HG02642 (cell line): ENCODE measurements at regions not wholly inside any gene's neighbourhood (a gene's known extent, or its start where the extent isn't known, plus 50 kb on each side); places are given as distances from the start of the nearest gene placed in this dataset.
"Not testable (repeated sequence)": the region's sequence is repeated elsewhere in the genome, so short reads cannot be mapped to it uniquely, and the experiment has no call there.

ENCODE experiments used
- ATAC-seq: cut with Tn5 transposase; IDR thresholded peaks from one replicate; pipeline ENCODE4 v1.9.1; 2021; ENCODE audit warnings: mild to moderate bottlenecking; ENCODE audit not compliant: unreplicated experiment, poor library complexity

DNA sequence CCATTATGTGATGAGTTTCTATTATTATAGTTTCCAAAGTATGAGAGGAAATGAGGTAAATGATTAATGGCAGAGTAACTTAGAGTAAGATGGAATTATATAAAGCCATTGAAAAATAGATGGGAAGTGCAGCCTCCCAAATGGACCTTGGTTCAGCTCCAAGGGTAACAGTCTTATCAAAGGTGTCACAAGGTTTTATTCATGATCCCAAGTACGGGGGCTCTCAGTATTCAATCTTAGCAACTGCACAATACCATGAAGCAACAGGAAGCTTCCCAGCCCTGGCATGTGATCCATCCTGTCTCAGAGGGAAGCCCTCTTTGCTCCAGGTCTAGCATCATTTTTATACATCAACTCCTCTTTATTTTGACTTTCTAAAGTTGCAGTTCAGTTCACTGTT lies 948.2 kb downstream of the GALC start:
- no peak for ATAC-seq

GRCh38 chr14:87043667-87044200 lies 949.2 kb downstream of the GALC start:
- no peak for ATAC-seq

GRCh38 chr14:87042354-87042753 lies 950.6 kb downstream of the GALC start:
- no peak for ATAC-seq

DNA sequence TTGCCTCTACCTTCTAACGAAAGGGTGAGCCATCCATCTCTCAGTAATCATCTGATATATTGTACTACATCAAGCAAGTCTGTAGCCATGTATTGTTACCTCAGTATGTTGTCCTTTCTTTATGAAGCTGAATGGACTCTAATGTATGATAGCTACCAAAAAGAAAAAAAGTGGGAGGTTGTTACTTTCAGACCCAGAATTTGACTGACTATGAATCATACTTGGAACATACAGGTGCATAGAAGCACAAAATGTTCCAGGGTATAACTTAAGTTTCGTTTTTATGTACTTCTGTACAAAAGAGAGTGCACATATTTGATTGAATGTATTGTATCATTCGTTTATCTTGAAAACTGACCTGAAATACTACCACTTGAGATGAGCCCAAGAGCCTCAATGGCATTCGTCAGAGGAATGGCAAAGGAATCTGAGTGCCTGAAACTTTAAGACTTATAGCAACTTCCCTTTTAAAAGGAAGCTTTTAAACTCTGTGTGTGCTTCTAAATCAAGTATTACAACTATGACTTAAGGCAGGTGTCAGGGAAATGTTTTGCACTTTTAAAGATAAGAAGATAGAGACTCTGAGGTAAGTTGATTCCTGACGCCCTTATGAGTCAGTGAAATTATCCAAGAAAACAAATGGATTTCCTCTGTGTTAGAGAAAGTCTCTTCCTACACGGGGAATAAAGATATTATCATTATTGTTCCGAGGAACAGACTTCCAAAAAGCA lies 951.5 kb downstream of the GALC start:
- ATAC-seq, result no peak

DNA sequence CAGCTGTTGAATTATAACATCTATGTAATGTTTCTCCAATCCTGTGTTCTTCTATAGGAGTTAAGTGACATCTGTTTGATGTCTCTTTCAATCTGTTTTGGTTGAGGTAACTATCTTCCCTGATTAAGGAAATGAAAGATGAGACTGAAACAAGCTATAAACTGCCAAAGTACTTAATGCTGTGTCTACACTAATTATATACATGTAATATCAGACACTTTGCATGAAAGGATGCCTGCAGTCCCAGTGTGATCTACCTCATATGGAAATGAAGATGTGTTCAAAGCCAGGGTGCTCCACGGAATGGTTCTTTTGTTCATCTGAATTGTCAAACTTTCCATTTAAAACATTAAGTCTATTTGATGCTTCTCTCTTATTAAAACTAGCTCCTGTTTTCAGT lies 958.3 kb downstream of the GALC start:
- ATAC-seq, result no peak

DNA sequence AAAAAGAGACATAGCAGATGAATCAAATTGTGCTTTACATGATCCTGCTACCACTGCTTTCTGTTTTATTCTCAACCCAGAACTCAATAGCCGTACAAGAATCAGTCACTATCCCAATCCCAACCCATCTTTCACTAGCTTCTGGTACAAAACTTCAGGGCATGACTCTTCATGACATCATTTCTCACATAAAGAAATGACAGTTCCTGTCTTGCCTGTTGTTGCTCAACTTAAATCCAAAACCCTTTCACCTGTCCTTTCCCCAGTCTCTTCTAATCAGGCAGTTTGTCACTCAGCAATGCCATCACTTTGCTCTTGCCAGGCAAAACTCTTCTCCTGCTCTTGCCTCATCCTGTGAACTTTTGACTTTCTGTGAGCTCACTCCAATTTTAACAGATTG lies 962.8 kb downstream of the GALC start:
- ATAC-seq, result no peak

- not testable (repeated sequence) for ATAC-seq
These were observed 972.9 kb downstream of the GALC start for GRCh38 chr14:87020106-87020505.

DNA sequence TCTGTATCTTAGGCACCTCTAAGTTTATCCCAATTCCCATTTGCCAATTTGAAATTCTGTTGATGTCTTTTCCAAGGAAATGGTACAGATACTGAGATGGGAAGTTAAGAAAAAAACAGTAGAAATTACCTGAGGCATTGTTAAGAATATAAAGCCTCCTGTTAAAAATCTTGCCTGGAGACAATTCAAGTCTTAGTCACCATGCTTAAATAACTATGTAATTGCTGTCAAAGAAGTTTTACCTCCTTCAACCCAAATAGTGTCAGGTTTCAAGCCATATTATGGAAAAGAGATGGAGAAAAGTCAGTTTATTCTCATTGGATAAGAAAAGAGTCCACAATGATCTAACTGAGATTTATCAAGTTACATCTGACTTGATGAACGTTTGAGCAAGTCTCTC lies 974.7 kb downstream of the GALC start:
- ATAC-seq, result no peak

DNA sequence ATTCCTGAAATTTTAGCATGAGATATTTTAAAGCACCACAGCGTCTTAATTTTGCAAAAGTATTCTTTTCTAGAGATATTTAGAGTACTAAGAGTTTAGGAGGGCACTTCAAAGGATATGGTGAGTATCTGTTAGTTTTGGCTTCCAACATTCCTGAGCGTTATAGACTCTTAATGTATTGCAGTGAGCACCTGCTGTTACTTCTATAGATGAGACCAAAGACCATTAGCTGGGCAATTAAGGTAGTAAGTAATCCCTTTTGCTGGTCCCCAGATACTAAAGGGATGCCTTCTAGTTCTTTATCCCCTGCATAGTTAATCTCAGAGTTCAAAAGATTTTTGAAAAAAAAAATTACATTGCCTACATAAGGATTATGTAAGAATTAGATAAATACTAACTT lies 975.6 kb downstream of the GALC start:
- ATAC-seq, result no peak

DNA sequence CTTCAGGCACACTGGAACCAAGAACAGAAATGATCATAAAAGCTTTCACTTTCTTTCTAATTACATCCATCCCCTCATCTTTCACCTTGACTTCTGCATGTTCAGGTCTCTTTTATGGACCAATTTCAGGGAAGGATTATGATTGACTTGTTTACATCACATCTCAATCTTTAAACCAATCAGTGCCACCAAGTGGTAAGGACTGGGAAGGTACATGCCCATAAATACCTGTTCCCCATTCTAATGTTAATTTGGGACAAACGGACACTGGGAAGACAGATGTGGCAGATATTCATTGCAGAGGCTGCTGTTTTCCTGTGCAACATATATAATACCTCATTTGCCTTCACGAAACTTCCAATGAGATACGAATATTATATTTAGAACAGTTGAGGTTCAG lies 978.1 kb downstream of the GALC start:
- no peak for ATAC-seq

DNA sequence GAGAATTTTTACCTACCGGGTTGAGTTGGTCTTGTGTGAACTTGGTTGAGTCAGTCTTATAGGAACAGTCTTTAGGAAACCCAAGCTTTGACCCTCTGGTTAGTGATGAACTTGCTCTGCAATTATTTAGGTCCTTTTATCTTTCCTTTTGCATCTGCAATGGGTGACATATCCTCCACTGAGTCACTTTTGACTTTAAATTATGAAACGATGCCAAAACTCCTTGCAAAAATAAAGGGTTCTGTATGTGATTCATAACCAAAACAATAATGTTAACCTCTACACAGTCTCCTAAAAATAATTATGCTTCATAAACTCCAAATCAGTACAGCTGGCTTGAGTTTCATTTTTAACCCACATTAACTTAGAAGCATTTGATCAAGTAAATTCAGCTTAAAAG lies 979.4 kb downstream of the GALC start:
- ATAC-seq, result no peak

DNA sequence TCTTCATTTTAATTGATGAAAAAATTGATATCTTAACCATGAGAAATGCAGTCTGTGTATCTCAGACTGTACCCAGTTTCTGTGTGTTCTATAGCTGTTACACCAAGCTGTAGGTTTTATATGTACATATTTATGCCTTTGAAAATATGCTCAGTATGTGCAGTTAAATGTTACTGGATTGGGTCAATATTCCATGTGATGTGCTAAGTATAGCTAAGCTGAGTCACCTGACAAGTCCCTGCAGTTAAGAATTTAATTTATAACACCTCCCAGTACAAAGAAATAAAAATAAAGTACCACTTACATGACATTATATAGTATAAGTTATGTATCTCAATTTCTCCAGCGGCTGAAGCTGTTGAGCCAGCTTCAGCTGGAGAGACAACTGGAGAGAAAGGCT lies 984.0 kb downstream of the GALC start:
- no peak for ATAC-seq

DNA sequence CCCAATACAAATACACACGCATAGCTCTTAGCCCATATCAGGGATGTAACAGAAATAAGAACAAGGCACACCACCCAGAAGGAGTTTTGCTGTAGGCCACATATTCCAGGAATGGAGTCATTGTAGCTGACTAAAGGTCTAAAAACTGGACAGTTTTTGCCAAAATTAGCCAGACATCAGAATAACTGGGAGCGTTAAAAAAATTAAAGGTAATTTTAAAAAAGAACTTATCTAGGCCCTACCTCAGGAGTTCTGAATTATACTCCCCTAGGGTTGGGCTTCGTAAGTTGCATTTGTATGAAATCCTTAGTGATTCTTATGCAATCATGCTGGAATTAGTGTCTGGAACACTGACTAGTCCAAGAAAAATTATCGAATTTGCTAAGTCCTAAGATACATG lies 987.7 kb downstream of the GALC start:
- no peak for ATAC-seq

GRCh38 chr14:87002776-87003175 lies 990.2 kb downstream of the GALC start:
- no peak for ATAC-seq

DNA sequence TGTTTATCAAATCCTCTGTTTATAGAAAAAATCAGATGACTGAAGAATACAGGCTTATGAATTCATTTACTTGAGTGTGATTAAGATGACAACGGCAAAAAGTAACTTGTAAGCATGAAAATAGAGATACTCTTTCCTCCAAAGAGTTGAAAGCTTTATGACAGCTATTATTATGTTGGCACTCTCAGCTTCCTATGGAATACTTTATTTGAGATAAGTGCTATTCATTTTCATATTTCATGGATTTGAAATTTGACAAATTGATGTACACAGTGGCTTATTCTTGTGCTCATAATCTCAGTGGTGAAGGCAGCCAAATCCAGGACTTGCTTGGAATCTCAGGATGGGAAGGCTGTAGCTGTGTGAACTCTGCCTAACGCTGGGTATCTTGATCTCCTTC lies 991.6 kb downstream of the GALC start:
- ATAC-seq, result no peak

GRCh38 chr14:87000081-87000480 lies 992.9 kb downstream of the GALC start:
- ATAC-seq, result no peak

GRCh38 chr14:86999036-86999435 lies 993.9 kb downstream of the GALC start:
- no peak for ATAC-seq

DNA sequence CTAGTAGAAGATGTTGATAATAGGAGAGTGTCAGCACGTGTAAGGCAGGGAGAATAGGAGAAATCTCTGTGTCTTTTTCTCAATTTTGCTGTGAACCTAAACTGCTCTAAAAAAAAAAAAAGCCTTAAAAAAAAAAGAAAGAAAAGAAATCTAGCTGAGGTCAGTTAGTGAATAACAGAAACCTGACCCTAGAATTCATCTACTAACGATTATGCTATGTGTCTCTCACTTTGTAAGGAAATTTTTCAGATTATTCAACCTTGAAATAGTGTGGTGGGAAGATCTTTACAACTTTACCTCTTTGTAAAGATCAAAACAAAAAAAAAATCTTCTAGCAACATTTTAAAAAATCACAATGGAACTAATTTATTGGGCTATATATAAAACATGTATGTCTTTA lies 995.7 kb downstream of the GALC start:
- no peak for ATAC-seq

- no peak for ATAC-seq
These were observed 1002.6 kb downstream of the GALC start for GRCh38 chr14:86990396-86990795.

DNA sequence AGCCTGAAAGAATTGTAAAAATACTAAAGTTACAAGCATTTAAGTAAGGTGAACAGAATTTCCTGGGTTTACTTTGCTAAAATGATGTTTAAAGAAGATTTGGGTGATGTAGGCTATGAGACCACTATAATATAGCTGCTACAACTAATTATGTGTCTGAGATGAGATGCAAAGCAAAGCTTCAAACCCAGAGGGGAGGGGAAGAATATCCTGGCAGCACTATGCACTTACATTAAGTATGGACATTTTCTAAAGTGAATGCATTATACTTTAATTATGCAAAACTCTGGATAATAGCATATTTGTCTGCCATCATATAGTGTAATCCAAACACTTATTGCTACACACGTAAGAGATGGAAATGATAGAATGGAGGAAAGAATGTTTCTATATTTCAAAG lies 1003.7 kb downstream of the GALC start:
- no peak for ATAC-seq

DNA sequence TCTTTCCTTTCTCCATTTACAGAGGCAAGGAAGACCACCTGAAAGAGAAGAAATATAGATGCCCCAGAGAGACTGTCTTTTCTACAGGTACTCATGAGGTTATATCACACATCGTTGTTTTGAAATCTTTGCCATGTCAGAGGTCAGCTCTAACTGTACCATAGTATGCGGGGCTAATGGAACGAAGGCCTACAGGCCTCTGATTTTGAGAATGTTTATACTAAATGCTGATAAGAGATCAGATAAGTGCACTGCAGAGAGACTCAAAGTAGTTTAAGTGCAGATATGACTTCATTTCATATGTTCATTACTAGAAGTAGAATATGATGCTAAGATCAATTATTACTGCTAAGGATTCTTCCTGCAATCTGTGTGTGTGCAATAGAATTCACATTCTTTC lies 1005.0 kb downstream of the GALC start:
- no peak for ATAC-seq

GRCh38 chr14:86973177-86973576 lies 1019.8 kb downstream of the GALC start:
- ATAC-seq, result no peak
